ENCODE measurements at regions not wholly inside any gene's neighbourhood (a gene's known extent, or its start where the extent isn't known, plus 50 kb on each side); places are given as distances from the start of the nearest gene placed in this dataset.
"Not testable (repeated sequence)": the region's sequence is repeated elsewhere in the genome, so short reads cannot be mapped to it uniquely, and the experiment has no call there.

GRCh38 chr13:18240086-18240485, 941.5 kb downstream of the TUBA3C start:
- not testable (repeated sequence) for DNase-seq (ENCODE audit: low read depth, low spot score)

GRCh38 chr13:18238586-18238985, 943.0 kb downstream of the TUBA3C start:
- not testable (repeated sequence) for DNase-seq (ENCODE audit: low read depth, low spot score)

GRCh38 chr13:18236528-18236815, 945.2 kb downstream of the TUBA3C start:
- no peak for DNase-seq (ENCODE audit: low read depth, low spot score)

- no peak for DNase-seq (ENCODE audit: low read depth, low spot score)
These were observed 945.7 kb downstream of the TUBA3C start for GRCh38 chr13:18235756-18236527.

GRCh38 chr13:18235172-18235571, 946.5 kb downstream of the TUBA3C start:
- DNase-seq (ENCODE audit: low read depth, low spot score) = no peak

GRCh38 chr13:18234451-18234850, 947.2 kb downstream of the TUBA3C start:
- not testable (repeated sequence) for DNase-seq (ENCODE audit: low read depth, low spot score)

- DNase-seq (ENCODE audit: low read depth, low spot score) = no peak
These were observed 947.8 kb downstream of the TUBA3C start for GRCh38 chr13:18233783-18234299.

- no peak for DNase-seq (ENCODE audit: low read depth, low spot score)
These were observed 948.4 kb downstream of the TUBA3C start for GRCh38 chr13:18232994-18233782.

GRCh38 chr13:18232298-18232993, 949.2 kb downstream of the TUBA3C start:
- DNase-seq (ENCODE audit: low read depth, low spot score) = no peak

- DNase-seq (ENCODE audit: low read depth, low spot score) = not testable (repeated sequence)
These were observed 957.2 kb downstream of the TUBA3C start for GRCh38 chr13:18224411-18224810.

- DNase-seq (ENCODE audit: low read depth, low spot score) = not testable (repeated sequence)
These were observed 966.9 kb downstream of the TUBA3C start for GRCh38 chr13:18214689-18215088.

- DNase-seq (ENCODE audit: low read depth, low spot score) = not testable (repeated sequence)
These were observed 968.1 kb downstream of the TUBA3C start for GRCh38 chr13:18213511-18213910.

GRCh38 chr13:18212873-18213272, 968.8 kb downstream of the TUBA3C start:
- DNase-seq (ENCODE audit: low read depth, low spot score) = peak; percentile 15

- DNase-seq (ENCODE audit: low read depth, low spot score) = peak; percentile 2
These were observed 969.7 kb downstream of the TUBA3C start for GRCh38 chr13:18211752-18212560.

GRCh38 chr13:18204614-18205178, 976.9 kb downstream of the TUBA3C start:
- DNase-seq (ENCODE audit: low read depth, low spot score) = not testable (repeated sequence)

- not testable (repeated sequence) for DNase-seq (ENCODE audit: low read depth, low spot score)
These were observed 986.3 kb downstream of the TUBA3C start for GRCh38 chr13:18195365-18195678.

GRCh38 chr13:18194631-18195364, 986.8 kb downstream of the TUBA3C start:
- DNase-seq (ENCODE audit: low read depth, low spot score) = not testable (repeated sequence)

- DNase-seq (ENCODE audit: low read depth, low spot score) = not testable (repeated sequence)
These were observed 987.5 kb downstream of the TUBA3C start for GRCh38 chr13:18194104-18194503.
